Colonic mucosa (tissue), 4 donors: ENCODE measurements at regions not wholly inside any gene's neighbourhood (a gene's known extent, or its start where the extent isn't known, plus 50 kb on each side); places are given as distances from the start of the nearest gene placed in this dataset.

Source experiments
- DNase-seq: peaks from one replicate; pipeline ENCODE4 v3.0.0-alpha.2; 2020
- H3K27ac ChIP-seq: fragments of 200-600 bp; one replicate; pipeline ENCODE4 v1.8.0; 2021
- H3K27me3 ChIP-seq: fragments of 200-600 bp; one replicate; pipeline ENCODE4 v1.8.0; 2021
- H3K36me3 ChIP-seq: fragments of 200-600 bp; one replicate; pipeline ENCODE4 v1.8.0; 2021
- H3K4me1 ChIP-seq: fragments of 200-600 bp; one replicate; pipeline ENCODE4 v1.8.0; 2021; ENCODE audit warnings: mild to moderate bottlenecking
- H3K4me3 ChIP-seq: fragments of 200-600 bp; one replicate; pipeline ENCODE4 v1.8.0; 2021
- H3K9ac ChIP-seq, 2 donors: one replicate each; pipeline ENCODE4 v1.7.0; 2013; ENCODE audit warnings: control low read depth in 2 of 2, low read depth in 2 of 2, low read length in 2 of 2
- H3K9me3 ChIP-seq: fragments of 200-600 bp; one replicate; pipeline ENCODE4 v1.8.0; 2021
- intact Hi-C: fragments of 100-400 bp; cut with DNase I; formaldehyde crosslinking; loops from one replicate; pipeline ENCODE4 v1.14.1; 2022
- TF ChIP-seq, protein P1 (sequence below): fragments of 200-600 bp; IDR thresholded peaks from one replicate; pipeline ENCODE4 v1.8.0; 2022; ENCODE audit warnings: antibody characterized with exemption, mild to moderate bottlenecking
- donor health status: healthy.
- donor health status: DM: no; HTN: no; CAD: no.
- donor health status: DM: no; HTN: no; CAD: no.

DNA sequence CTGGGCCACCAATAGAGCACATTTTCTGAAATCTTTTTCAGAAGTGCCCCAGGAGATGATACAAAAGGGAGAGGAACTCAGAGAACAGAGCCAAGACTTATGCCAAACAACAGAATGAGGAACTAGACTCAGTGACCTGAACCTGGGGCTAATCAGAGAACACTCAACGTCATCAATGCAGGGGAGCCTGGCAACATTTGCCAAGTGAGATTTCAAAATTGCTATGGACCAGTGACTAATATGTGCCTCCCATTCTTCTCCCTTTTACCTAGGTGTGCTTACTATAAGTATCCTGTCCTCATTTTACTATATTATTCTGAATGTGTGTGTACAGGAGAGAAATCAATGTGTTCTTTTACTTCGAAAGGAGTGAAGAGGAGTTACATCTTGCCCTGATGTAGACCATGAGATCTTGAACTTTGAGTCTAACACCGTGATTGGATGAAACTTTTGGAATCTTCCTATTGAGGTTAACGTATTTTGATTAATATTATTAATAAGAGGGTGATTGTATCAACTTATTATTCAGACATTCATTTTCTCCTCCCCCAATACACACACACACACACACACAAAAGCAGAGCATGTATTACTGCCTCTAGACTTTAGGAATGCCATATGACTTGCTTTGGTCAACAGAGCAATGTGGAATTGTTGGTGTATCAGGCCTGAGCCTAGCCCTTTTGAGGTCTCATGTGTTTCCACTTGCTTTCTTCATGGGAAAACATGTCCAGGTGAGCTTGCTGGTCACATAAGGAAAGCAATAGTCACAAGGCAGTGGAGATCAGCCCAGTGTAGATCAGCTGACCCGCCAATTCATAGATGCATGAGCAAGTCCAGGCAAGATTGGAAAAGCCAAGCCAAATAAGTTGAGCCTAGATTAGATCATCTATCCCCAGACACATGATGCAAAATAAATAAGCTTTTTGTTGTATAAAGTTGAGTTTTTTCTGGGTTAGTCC lies 80.3 kb upstream of the ETS2 start:
- Histone ChIP-seq H3K36me3 (no peaks in the 10 kb centered on the region), H3K9ac (no peak overlapping the region), H3K27ac (no peak overlapping the region), H3K4me3 (no peak overlapping the region), H3K27me3 (no peaks in the 10 kb centered on the region), H3K4me1 (no peaks in the 10 kb centered on the region), H3K9me3 (no peaks in the 10 kb centered on the region)
- TF ChIP-seq, protein P1, sequence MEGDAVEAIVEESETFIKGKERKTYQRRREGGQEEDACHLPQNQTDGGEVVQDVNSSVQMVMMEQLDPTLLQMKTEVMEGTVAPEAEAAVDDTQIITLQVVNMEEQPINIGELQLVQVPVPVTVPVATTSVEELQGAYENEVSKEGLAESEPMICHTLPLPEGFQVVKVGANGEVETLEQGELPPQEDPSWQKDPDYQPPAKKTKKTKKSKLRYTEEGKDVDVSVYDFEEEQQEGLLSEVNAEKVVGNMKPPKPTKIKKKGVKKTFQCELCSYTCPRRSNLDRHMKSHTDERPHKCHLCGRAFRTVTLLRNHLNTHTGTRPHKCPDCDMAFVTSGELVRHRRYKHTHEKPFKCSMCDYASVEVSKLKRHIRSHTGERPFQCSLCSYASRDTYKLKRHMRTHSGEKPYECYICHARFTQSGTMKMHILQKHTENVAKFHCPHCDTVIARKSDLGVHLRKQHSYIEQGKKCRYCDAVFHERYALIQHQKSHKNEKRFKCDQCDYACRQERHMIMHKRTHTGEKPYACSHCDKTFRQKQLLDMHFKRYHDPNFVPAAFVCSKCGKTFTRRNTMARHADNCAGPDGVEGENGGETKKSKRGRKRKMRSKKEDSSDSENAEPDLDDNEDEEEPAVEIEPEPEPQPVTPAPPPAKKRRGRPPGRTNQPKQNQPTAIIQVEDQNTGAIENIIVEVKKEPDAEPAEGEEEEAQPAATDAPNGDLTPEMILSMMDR, result no peak
- intact Hi-C loops, result no loop called here
- no peak for DNase-seq

GRCh38 chr21:38726482-38726881 lies 79.2 kb upstream of the ETS2 start:
- Histone ChIP-seq H3K4me1 (no peaks in the 10 kb centered on the region), H3K9ac (no peak overlapping the region), H3K9me3 (no peaks in the 10 kb centered on the region), H3K36me3 (no peaks in the 10 kb centered on the region), H3K4me3 (no peak overlapping the region), H3K27me3 (no peaks in the 10 kb centered on the region), H3K27ac (no peak overlapping the region)
- intact Hi-C loops, result no loop called here
- TF ChIP-seq, protein P1, result no peak
- DNase-seq, result no peak

GRCh38 chr21:38729291-38729690 lies 76.4 kb upstream of the ETS2 start:
- Histone ChIP-seq H3K27ac (no peak overlapping the region), H3K4me3 (no peak overlapping the region), H3K4me1 (no peaks in the 10 kb centered on the region), H3K36me3 (no peaks in the 10 kb centered on the region), H3K9me3 (no peaks in the 10 kb centered on the region), H3K27me3 (no peaks in the 10 kb centered on the region), H3K9ac (no peak overlapping the region)
- TF ChIP-seq, protein P1, result no peak
- intact Hi-C loops, result no loop called here
- no peak for DNase-seq

GRCh38 chr21:38729754-38730379 lies 75.9 kb upstream of the ETS2 start:
- no peaks in the 10 kb centered on the region for H3K36me3 ChIP-seq
- intact Hi-C loops, result no loop called here
- no peak overlapping the region for H3K4me3 ChIP-seq
- H3K9ac ChIP-seq, result no peak overlapping the region
- no peaks in the 10 kb centered on the region for H3K4me1 ChIP-seq
- H3K27ac ChIP-seq, result no peak overlapping the region
- no peaks in the 10 kb centered on the region for H3K9me3 ChIP-seq
- DNase-seq, result no peak
- H3K27me3 ChIP-seq, result no peaks in the 10 kb centered on the region
- TF ChIP-seq, protein P1, result no peak

- Histone ChIP-seq H3K9me3 (no peaks in the 10 kb centered on the region), H3K27me3 (no peaks in the 10 kb centered on the region), H3K27ac (peak overlapping the region; percentile 84), H3K9ac (peak overlapping the region; percentile 56 to 75), H3K36me3 (no peaks in the 10 kb centered on the region), H3K4me3 (peak overlapping the region; percentile 19), H3K4me1 (peaks cover 11% of the 10 kb centered on the region)
- intact Hi-C loops, result loop anchor here (2.0 kb wide), 1 partner anchor 393 kb away; no protein-coding TSS in a partner anchor
- peak; percentile 98 for DNase-seq
- TF ChIP-seq, protein P1, result peak; percentile 90
These were observed 71.7 kb upstream of the ETS2 start for GRCh38 chr21:38733972-38734546.
